AG04450 (cell line): ENCODE measurements at regions not wholly inside any gene's neighbourhood (a gene's known extent, or its start where the extent isn't known, plus 50 kb on each side); places are given as distances from the start of the nearest gene placed in this dataset.

Experiments used
- CTCF ChIA-PET: fragments of 300-600, 350-600 bp; formaldehyde crosslinking; extraction: SDS; loops from one replicate; lab custom pipeline; 2022; ENCODE audit warnings: antibody characterized with exemption, inconsistent platforms; lab: Charles Lee
- POLR2A ChIA-PET: fragments of 350-600 bp; formaldehyde crosslinking; extraction: SDS; loops from one replicate; lab custom pipeline; 2021; ENCODE audit warnings: antibody characterized with exemption, inconsistent platforms; lab: Yijun Ruan, JAX
- DNase-seq: peaks from one replicate; pipeline ENCODE4 v3.0.0-alpha.2; 2011; ENCODE audit warnings: low read depth, low spot score
- H3K27ac ChIP-seq: one replicate; pipeline ENCODE4 v1.5.1; 2012; ENCODE audit warnings: low read depth, low read length, control low read depth
- H3K27me3 ChIP-seq: one replicate; pipeline ENCODE4 v1.6.0; 2012; ENCODE audit warnings: low read length; ENCODE audit not compliant: control insufficient read depth, insufficient read depth
- H3K4me3 ChIP-seq: 2 replicates; pipeline ENCODE4 v1.5.1; 2011; ENCODE audit warnings: mild to moderate bottlenecking, low read depth, low read length, control low read depth
- H3K9me3 ChIP-seq: 2 replicates; pipeline ENCODE4 v1.5.1; 2012; ENCODE audit warnings: low read length; ENCODE audit not compliant: control insufficient read depth, insufficient read depth
- TF ChIP-seq, protein P1 (sequence below): IDR thresholded peaks from 2 replicates; pipeline ENCODE4 v1.5.1; 2011; ENCODE audit warnings: low read depth, low read length, control low read depth, inconsistent platforms

DNA sequence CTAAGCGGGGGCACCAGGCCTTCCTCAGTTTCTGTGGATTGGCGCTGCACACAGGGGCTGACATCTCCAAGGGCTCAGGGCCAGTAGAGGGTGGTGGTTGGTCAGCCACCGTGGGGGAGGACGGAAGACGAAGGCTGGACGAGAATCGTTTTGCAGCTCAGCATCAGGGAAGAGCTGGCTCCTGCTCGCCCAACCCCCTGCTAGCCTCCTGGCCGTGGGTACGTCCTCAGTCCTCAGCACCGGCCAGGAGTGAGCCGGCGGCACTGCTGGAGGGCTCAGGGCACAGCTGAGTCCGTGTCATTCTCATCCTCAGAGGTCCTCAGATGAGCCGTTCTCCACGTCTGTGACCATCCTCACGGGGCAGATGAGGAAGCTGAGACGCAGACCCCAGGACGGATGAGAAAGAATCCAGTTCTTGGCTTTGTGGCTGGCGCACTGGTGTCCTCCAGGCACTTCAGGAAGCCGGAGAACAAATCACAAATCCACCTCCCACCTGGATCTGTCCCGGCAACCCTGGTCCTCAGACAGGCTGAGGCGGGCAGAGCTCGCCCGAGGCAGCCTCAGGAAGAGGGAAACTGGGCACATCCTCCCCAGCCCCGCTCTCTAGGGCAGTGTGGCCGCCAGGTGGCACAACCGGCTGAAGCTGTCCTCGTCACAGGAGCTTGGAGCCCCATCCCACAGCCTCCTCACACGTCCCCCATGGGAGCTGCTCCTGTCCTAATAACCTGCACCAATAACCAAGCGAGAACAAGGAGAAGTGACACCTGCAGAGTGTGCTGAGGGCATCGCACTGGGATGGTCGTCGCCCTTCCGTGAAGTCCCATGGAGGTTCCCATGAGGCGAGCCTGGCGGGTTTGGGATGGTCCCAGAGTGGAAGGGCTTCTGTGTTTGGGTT, 393.7 kb downstream of the BRD1 start:
- Histone ChIP-seq H3K4me3 (no peak overlapping the region), H3K27ac (no peak overlapping the region), H3K27me3 (no peaks in the 10 kb centered on the region), H3K9me3 (peaks cover 73% of the 10 kb centered on the region)
- ChIA-PET POLR2A (no interaction called here), CTCF (no interaction called here)
- TF ChIP-seq, protein P1, sequence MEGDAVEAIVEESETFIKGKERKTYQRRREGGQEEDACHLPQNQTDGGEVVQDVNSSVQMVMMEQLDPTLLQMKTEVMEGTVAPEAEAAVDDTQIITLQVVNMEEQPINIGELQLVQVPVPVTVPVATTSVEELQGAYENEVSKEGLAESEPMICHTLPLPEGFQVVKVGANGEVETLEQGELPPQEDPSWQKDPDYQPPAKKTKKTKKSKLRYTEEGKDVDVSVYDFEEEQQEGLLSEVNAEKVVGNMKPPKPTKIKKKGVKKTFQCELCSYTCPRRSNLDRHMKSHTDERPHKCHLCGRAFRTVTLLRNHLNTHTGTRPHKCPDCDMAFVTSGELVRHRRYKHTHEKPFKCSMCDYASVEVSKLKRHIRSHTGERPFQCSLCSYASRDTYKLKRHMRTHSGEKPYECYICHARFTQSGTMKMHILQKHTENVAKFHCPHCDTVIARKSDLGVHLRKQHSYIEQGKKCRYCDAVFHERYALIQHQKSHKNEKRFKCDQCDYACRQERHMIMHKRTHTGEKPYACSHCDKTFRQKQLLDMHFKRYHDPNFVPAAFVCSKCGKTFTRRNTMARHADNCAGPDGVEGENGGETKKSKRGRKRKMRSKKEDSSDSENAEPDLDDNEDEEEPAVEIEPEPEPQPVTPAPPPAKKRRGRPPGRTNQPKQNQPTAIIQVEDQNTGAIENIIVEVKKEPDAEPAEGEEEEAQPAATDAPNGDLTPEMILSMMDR: no peak
- no peak for DNase-seq

DNA sequence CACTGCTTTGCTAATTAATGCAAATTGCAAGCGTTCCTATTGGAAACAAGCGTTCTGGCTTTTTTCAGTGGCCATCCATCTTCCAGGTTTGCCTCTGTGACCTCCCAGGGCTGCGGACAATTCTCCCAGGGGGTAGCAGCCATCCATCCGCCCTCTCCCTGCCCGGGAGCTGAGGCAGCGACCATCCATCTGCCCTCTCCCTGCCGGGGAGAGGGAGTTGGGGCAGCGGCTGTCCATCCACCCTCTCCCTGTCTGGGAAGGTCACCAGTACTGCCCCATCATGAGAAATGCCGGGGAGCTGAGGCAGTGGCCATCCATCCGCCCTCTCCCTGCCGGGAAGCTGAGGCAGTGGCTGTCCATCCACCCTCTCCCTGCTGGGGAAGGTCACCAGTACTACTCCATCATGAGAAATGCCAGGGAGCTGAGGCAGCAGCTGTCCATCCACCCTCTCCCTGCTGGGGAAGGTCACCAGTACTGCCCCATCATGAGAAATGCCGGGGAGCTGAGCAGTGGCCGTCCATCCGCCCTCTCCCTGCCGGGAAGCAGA, 394.7 kb downstream of the BRD1 start:
- CTCF ChIA-PET: no interaction called here
- Histone ChIP-seq H3K9me3 (peaks cover 69% of the 10 kb centered on the region), H3K27me3 (no peaks in the 10 kb centered on the region), H3K27ac (no peak overlapping the region), H3K4me3 (no peak overlapping the region)
- TF ChIP-seq, protein P1: no peak
- POLR2A ChIA-PET: no interaction called here
- DNase-seq: no peak

DNA sequence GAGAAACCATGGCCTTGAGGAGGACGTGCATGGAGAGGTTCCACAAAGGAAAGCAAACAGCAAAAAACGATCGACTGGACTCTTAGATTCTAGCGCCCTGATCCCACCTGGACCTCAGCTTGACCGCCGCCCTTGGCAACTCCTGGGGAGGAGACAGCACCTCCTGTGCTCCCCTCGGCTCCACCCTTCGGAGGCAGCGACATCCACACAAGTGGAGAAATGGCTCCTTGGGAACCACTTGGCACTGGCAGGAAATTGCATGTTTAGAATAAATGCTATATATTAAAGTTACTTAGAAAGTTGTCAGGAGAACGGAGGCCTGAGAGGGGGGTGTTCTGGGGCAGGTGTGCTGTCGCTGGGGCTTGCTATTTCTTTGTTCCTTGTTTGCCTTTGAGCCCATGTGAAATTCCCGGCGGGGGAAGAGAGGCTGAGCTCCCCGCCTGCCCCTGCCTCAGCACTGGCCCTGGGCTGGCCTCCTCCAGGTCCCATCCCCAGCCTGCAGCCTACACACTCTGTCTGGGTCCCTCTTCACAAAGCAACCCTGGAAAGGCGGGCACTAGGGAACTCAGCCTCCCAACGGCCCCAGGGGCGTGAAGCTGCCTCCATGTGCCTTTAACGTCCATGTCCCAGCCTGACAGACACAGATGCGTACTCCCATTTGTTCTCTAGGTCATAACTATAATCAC, 395.3 kb downstream of the BRD1 start:
- Histone ChIP-seq H3K27me3 (no peaks in the 10 kb centered on the region), H3K4me3 (no peak overlapping the region), H3K27ac (no peak overlapping the region), H3K9me3 (peaks cover 69% of the 10 kb centered on the region)
- DNase-seq: no peak
- CTCF ChIA-PET: no interaction called here
- TF ChIP-seq, protein P1: no peak
- POLR2A ChIA-PET: no interaction called here

DNA sequence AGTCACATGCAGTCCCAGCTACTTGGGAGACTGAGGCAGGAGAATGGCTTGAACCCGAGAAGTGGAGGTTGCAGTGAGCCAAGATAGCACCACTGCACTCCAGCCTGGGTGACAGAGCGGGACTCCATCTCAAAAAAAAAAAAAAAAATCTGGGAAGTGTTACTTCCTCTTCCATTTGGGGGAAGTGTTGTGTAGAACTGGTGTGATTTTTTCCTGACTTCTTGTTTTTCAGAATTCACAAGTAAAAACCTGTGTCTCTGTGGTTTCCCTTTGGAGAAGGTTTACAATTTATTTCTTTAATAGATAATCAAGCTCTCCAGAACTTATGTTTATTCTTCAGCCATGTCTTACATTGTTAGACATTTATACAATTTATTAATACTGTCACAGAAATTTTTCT, 396.1 kb downstream of the BRD1 start:
- H3K27me3 ChIP-seq: no peaks in the 10 kb centered on the region
- H3K27ac ChIP-seq: no peak overlapping the region
- POLR2A ChIA-PET: no interaction called here
- no peak for DNase-seq
- H3K9me3 ChIP-seq: peaks cover 74% of the 10 kb centered on the region
- CTCF ChIA-PET: no interaction called here
- no peak overlapping the region for H3K4me3 ChIP-seq
- TF ChIP-seq, protein P1: no peak

DNA sequence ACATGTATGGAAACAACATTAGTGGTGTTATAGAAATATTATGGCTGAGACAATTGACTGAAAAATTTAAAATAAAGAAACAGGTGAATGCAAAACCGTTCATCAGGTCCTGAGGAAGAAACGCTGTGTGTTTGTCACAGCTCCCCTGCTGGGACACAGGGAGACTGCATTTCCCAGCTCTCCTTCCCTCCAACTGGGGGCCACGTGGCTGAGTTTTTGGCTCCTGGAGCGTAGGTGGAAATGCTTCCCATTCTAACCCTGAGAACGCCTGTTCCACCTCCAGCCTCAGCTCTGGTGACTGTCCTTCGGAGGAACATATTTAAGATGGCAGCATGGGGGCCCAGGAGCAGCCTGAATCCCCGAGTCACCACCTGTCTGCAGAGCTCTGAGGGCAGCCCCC, 398.6 kb downstream of the BRD1 start:
- ChIA-PET POLR2A (no interaction called here), CTCF (no interaction called here)
- DNase-seq: no peak
- TF ChIP-seq, protein P1: no peak
- H3K27me3 ChIP-seq: no peaks in the 10 kb centered on the region
- H3K9me3 ChIP-seq: peaks cover 72% of the 10 kb centered on the region
- H3K27ac ChIP-seq: no peak overlapping the region
- no peak overlapping the region for H3K4me3 ChIP-seq
